Trophoblast cell (in vitro differentiated cells and primary cell): ENCODE measurements at regions not wholly inside any gene's neighbourhood (a gene's known extent, or its start where the extent isn't known, plus 50 kb on each side); places are given as distances from the start of the nearest gene placed in this dataset.

ENCODE experiments used
- DNase-seq, 2 donors: peaks; one replicate each; pipeline ENCODE4 v3.0.0-alpha.2; 2016
- H2AFZ ChIP-seq: 2 replicates; pipeline ENCODE4 v1.6.1; 2013; ENCODE audit warnings: low read length, moderate library complexity, mild to moderate bottlenecking; ENCODE audit not compliant: insufficient read depth, poor library complexity
- H2AK5ac ChIP-seq: 2 replicates; pipeline ENCODE4 v1.6.1; 2013; ENCODE audit warnings: mild to moderate bottlenecking, low read length
- H2BK120ac ChIP-seq: 2 replicates; pipeline ENCODE4 v1.6.1; 2013; ENCODE audit warnings: low read length, mild to moderate bottlenecking, moderate library complexity; ENCODE audit not compliant: insufficient read depth, poor library complexity
- H2BK12ac ChIP-seq: 2 replicates; pipeline ENCODE4 v1.6.1; 2013; ENCODE audit warnings: mild to moderate bottlenecking, low read length, moderate library complexity
- H2BK5ac ChIP-seq: 2 replicates; pipeline ENCODE4 v1.6.1; 2013; ENCODE audit warnings: low read length, low read depth, moderate library complexity, mild to moderate bottlenecking; ENCODE audit not compliant: poor library complexity
- H3K14ac ChIP-seq: 2 replicates; pipeline ENCODE4 v1.6.1; 2013; ENCODE audit warnings: mild to moderate bottlenecking, low read length
- H3K18ac ChIP-seq: 2 replicates; pipeline ENCODE4 v1.6.1; 2013; ENCODE audit warnings: mild to moderate bottlenecking, low read length
- H3K23ac ChIP-seq: 2 replicates; pipeline ENCODE4 v1.6.1; 2013; ENCODE audit warnings: low read length
- H3K27ac ChIP-seq: 2 replicates; pipeline ENCODE4 v1.5.1; 2013; ENCODE audit warnings: low read depth, mild to moderate bottlenecking, inconsistent platforms, low read length, moderate library complexity
- H3K27me3 ChIP-seq: 2 replicates; pipeline ENCODE4 v1.6.1; 2013; ENCODE audit warnings: inconsistent platforms, mild to moderate bottlenecking, low read length, moderate library complexity; ENCODE audit not compliant: insufficient read depth
- H3K36me3 ChIP-seq, 2 experiments: 1 replicate in 1 of 2; 2 replicates in 1 of 2; pipeline ENCODE4 v1.6.1; 2013; ENCODE audit warnings: low read length in 2 of 2, mild to moderate bottlenecking in 2 of 2, moderate library complexity in 1 of 2; ENCODE audit not compliant: insufficient read depth in 2 of 2, control insufficient read depth in 1 of 2
- H3K4ac ChIP-seq: 2 replicates; pipeline ENCODE4 v1.6.1; 2013; ENCODE audit warnings: low read depth, mild to moderate bottlenecking, low read length, moderate library complexity
- H3K4me1 ChIP-seq, 2 experiments: 1 replicate in 1 of 2; 2 replicates in 1 of 2; pipeline ENCODE4 v1.6.1; 2013; ENCODE audit warnings: low read length in 2 of 2, mild to moderate bottlenecking in 2 of 2, moderate library complexity in 1 of 2; ENCODE audit not compliant: insufficient read depth in 2 of 2, control insufficient read depth in 1 of 2
- H3K4me2 ChIP-seq: 2 replicates; pipeline ENCODE4 v1.6.1; 2013; ENCODE audit warnings: inconsistent platforms, mild to moderate bottlenecking, low read length, moderate library complexity
- H3K4me3 ChIP-seq: 2 replicates; pipeline ENCODE4 v1.5.1; 2013; ENCODE audit warnings: mild to moderate bottlenecking, low read depth, low read length, inconsistent platforms
- H3K79me1 ChIP-seq: one replicate; pipeline ENCODE4 v1.6.1; 2013; ENCODE audit warnings: low read length
- H3K79me2 ChIP-seq: 2 replicates; pipeline ENCODE4 v1.6.1; 2013; ENCODE audit warnings: low read length, mild to moderate bottlenecking; ENCODE audit not compliant: control insufficient read depth, insufficient read depth, poor library complexity
- H3K9ac ChIP-seq: 2 replicates; pipeline ENCODE4 v1.6.1; 2013; ENCODE audit warnings: mild to moderate bottlenecking, low read length
- H3K9me3 ChIP-seq: 2 replicates; pipeline ENCODE4 v1.6.1; 2013; ENCODE audit warnings: low read depth, mild to moderate bottlenecking, control low read depth, inconsistent platforms, low read length; ENCODE audit not compliant: insufficient read depth
- H4K12ac ChIP-seq: 2 replicates; pipeline ENCODE4 v1.6.1; 2013; ENCODE audit warnings: low read depth, mild to moderate bottlenecking, low read length, moderate library complexity
- H4K8ac ChIP-seq: 2 replicates; pipeline ENCODE4 v1.6.1; 2013; ENCODE audit warnings: low read depth, mild to moderate bottlenecking, low read length, moderate library complexity
- H4K91ac ChIP-seq: one replicate; pipeline ENCODE4 v1.6.1; 2013; ENCODE audit warnings: low read depth, mild to moderate bottlenecking, low read length, moderate library complexity
- WGBS: extraction: QIAGEN DNeasy Blood & Tissue Kit; methylation state at CpG from one replicate; pipeline ENCODE4 v1.1.7; 2013; ENCODE audit warnings: missing lambda C conversion rate; ENCODE audit not compliant: insufficient read length, insufficient coverage; ENCODE audit errors: extremely low coverage; 5-methylcytosine and 5-hydroxymethylcytosine counted together

- Histone ChIP-seq H3K23ac (no peak overlapping the region), H3K79me2 (no peaks in the 10 kb centered on the region), H3K9me3 (peaks cover 7% of the 10 kb centered on the region), H3K4me2 (no peak overlapping the region), H3K14ac (no peak overlapping the region), H2AFZ (no peak overlapping the region), H2AK5ac (no peak overlapping the region), H3K18ac (no peak overlapping the region), H4K91ac (no peak overlapping the region), H4K8ac (no peak overlapping the region), H3K27ac (no peak overlapping the region), H2BK120ac (no peak overlapping the region), H4K12ac (no peak overlapping the region), H3K4me3 (no peak overlapping the region), H3K36me3 (peaks cover 0 to 2% of the 10 kb centered on the region in 2 experiments), H3K27me3 (no peaks in the 10 kb centered on the region), H3K4ac (no peak overlapping the region), H2BK12ac (no peak overlapping the region), H3K4me1 (no peaks in the 10 kb centered on the region), H3K9ac (no peak overlapping the region), H2BK5ac (no peak overlapping the region), H3K79me1 (no peaks in the 10 kb centered on the region)
- no peak for DNase-seq
- no CpG with 5 or more reads among the region's 9 CpGs for WGBS
Measured at GRCh38 chr2:6290217-6291015, 575.3 kb downstream of the CMPK2 start.

GRCh38 chr2:6294791-6295190, 570.9 kb downstream of the CMPK2 start:
- no peak overlapping the region for H4K8ac ChIP-seq
- H3K4ac ChIP-seq, result no peak overlapping the region
- no peaks in the 10 kb centered on the region for H3K27me3 ChIP-seq
- H2AK5ac ChIP-seq, result no peak overlapping the region
- H3K4me2 ChIP-seq, result no peak overlapping the region
- H4K12ac ChIP-seq, result no peak overlapping the region
- no peak overlapping the region for H2BK120ac ChIP-seq
- H2BK12ac ChIP-seq, result no peak overlapping the region
- no peaks in the 10 kb centered on the region for H3K79me1 ChIP-seq
- WGBS, result no CpG with 5 or more reads among the region's 2 CpGs
- no peak overlapping the region for H2AFZ ChIP-seq
- H3K14ac ChIP-seq, result no peak overlapping the region
- no peak overlapping the region for H3K27ac ChIP-seq
- no peak overlapping the region for H3K4me3 ChIP-seq
- no peaks in the 10 kb centered on the region for H3K79me2 ChIP-seq
- H3K23ac ChIP-seq, result no peak overlapping the region
- H3K9me3 ChIP-seq, result peaks cover 7% of the 10 kb centered on the region
- no peak for DNase-seq
- H4K91ac ChIP-seq, result no peak overlapping the region
- peaks cover 0 to 2% of the 10 kb centered on the region in 2 experiments for H3K36me3 ChIP-seq
- no peak overlapping the region for H3K18ac ChIP-seq
- H3K4me1 ChIP-seq, result no peaks in the 10 kb centered on the region
- H2BK5ac ChIP-seq, result no peak overlapping the region
- H3K9ac ChIP-seq, result no peak overlapping the region

- WGBS, result no CpG with 5 or more reads among the region's 4 CpGs
- no peaks in the 10 kb centered on the region for H3K27me3 ChIP-seq
Measured at GRCh38 chr2:6297238-6297637, 568.5 kb downstream of the CMPK2 start.

GRCh38 chr2:6301426-6301825, 564.3 kb downstream of the CMPK2 start:
- H3K9ac ChIP-seq, result no peak overlapping the region
- no peak overlapping the region for H3K4me2 ChIP-seq
- H2AK5ac ChIP-seq, result no peak overlapping the region
- no peak overlapping the region for H3K4ac ChIP-seq
- H3K14ac ChIP-seq, result no peak overlapping the region
- H3K79me1 ChIP-seq, result no peaks in the 10 kb centered on the region
- no peaks in the 10 kb centered on the region for H3K4me1 ChIP-seq
- H3K23ac ChIP-seq, result no peak overlapping the region
- H3K79me2 ChIP-seq, result no peaks in the 10 kb centered on the region
- H2BK12ac ChIP-seq, result no peak overlapping the region
- no peak overlapping the region for H4K8ac ChIP-seq
- H2BK5ac ChIP-seq, result no peak overlapping the region
- no peak for DNase-seq
- no peaks in the 10 kb centered on the region for H3K36me3 ChIP-seq
- no peak overlapping the region for H2BK120ac ChIP-seq
- peaks cover 5% of the 10 kb centered on the region for H3K9me3 ChIP-seq
- H2AFZ ChIP-seq, result no peak overlapping the region
- no CpG with 5 or more reads among the region's 2 CpGs for WGBS
- H4K91ac ChIP-seq, result no peak overlapping the region
- no peak overlapping the region for H3K4me3 ChIP-seq
- no peak overlapping the region for H4K12ac ChIP-seq
- no peaks in the 10 kb centered on the region for H3K27me3 ChIP-seq
- no peak overlapping the region for H3K27ac ChIP-seq
- H3K18ac ChIP-seq, result no peak overlapping the region

More at GRCh38 chr2:6297238-6297637, 568.5 kb downstream of the CMPK2 start:
- H2BK120ac ChIP-seq, result no peak overlapping the region
- H3K9me3 ChIP-seq, result peaks cover 8% of the 10 kb centered on the region
- H2AK5ac ChIP-seq, result no peak overlapping the region
- no peak overlapping the region for H3K9ac ChIP-seq
- H2BK5ac ChIP-seq, result no peak overlapping the region
- H3K79me2 ChIP-seq, result no peaks in the 10 kb centered on the region
- no peak overlapping the region for H2BK12ac ChIP-seq
- no peak for DNase-seq
- no peak overlapping the region for H2AFZ ChIP-seq
- H3K36me3 ChIP-seq, result peaks cover 0 to 2% of the 10 kb centered on the region in 2 experiments
- no peak overlapping the region for H3K4me3 ChIP-seq
- H3K27ac ChIP-seq, result no peak overlapping the region
- H3K4ac ChIP-seq, result no peak overlapping the region
- H3K79me1 ChIP-seq, result no peaks in the 10 kb centered on the region
- H4K8ac ChIP-seq, result no peak overlapping the region
- no peak overlapping the region for H4K12ac ChIP-seq
- H3K4me2 ChIP-seq, result no peak overlapping the region
- H3K23ac ChIP-seq, result no peak overlapping the region
- H3K4me1 ChIP-seq, result no peaks in the 10 kb centered on the region
- H3K18ac ChIP-seq, result no peak overlapping the region
- H4K91ac ChIP-seq, result no peak overlapping the region
- no peak overlapping the region for H3K14ac ChIP-seq
